GM19463 (cell line): ENCODE measurements at regions not wholly inside any gene's neighbourhood (a gene's known extent, or its start where the extent isn't known, plus 50 kb on each side); places are given as distances from the start of the nearest gene placed in this dataset.
"Not testable (repeated sequence)": the region's sequence is repeated elsewhere in the genome, so short reads cannot be mapped to it uniquely, and the experiment has no call there.

ENCODE experiments used
- ATAC-seq: cut with Tn5 transposase; IDR thresholded peaks from one replicate; pipeline ENCODE4 v1.9.1; 2021; ENCODE audit warnings: mild to moderate bottlenecking, moderate library complexity; ENCODE audit not compliant: unreplicated experiment

- no peak for ATAC-seq
Observed at GRCh38 chr12:58306266-58307000, 365.1 kb downstream of the ATP23 start.

- peak; percentile 50 for ATAC-seq
Observed at GRCh38 chr12:58309806-58310205, 368.4 kb downstream of the ATP23 start.

- no peak for ATAC-seq
Observed at GRCh38 chr12:58310368-58310767, 369.0 kb downstream of the ATP23 start.

- peak; percentile 71 for ATAC-seq
Observed at GRCh38 chr12:58310809-58311622, 369.6 kb downstream of the ATP23 start.

GRCh38 chr12:58313091-58313855 is 371.9 kb downstream of the ATP23 start:
- ATAC-seq, result no peak

- no peak for ATAC-seq
Observed at GRCh38 chr12:58314610-58315009, 373.2 kb downstream of the ATP23 start.

GRCh38 chr12:58316926-58317325 is 375.6 kb downstream of the ATP23 start:
- ATAC-seq, result no peak

GRCh38 chr12:58321414-58321813 is 380.0 kb downstream of the ATP23 start:
- peak; percentile 87 for ATAC-seq

GRCh38 chr12:58323676-58324075 is 382.3 kb downstream of the ATP23 start:
- no peak for ATAC-seq

- no peak for ATAC-seq
Observed at GRCh38 chr12:58325561-58325960, 384.2 kb downstream of the ATP23 start.

- ATAC-seq, result no peak
Observed at GRCh38 chr12:58326534-58326933, 385.2 kb downstream of the ATP23 start.

GRCh38 chr12:58336581-58337242 is 395.3 kb downstream of the ATP23 start:
- ATAC-seq, result not testable (repeated sequence)

GRCh38 chr12:58337539-58337938 is 396.2 kb downstream of the ATP23 start:
- ATAC-seq, result not testable (repeated sequence)

- ATAC-seq, result no peak
Observed at GRCh38 chr12:58341791-58342190, 400.4 kb downstream of the ATP23 start.

- no peak for ATAC-seq
Observed at GRCh38 chr12:58342736-58343135, 401.4 kb downstream of the ATP23 start.

GRCh38 chr12:58346032-58346632 is 404.8 kb downstream of the ATP23 start:
- ATAC-seq, result peak; percentile 57

- ATAC-seq, result no peak
Observed at GRCh38 chr12:58347188-58347587, 405.8 kb downstream of the ATP23 start.

- ATAC-seq, result no peak
Observed at GRCh38 chr12:58347691-58348090, 406.3 kb downstream of the ATP23 start.

GRCh38 chr12:58349161-58349560 is 407.8 kb downstream of the ATP23 start:
- ATAC-seq, result no peak

- ATAC-seq, result no peak
Observed at GRCh38 chr12:58356794-58357193, 415.4 kb downstream of the ATP23 start.
